Lower leg skin (tissue), 4 donors: ENCODE measurements at regions not wholly inside any gene's neighbourhood (a gene's known extent, or its start where the extent isn't known, plus 50 kb on each side); places are given as distances from the start of the nearest gene placed in this dataset.
A peak's percentile ranks its signal among the peaks of the same experiment; 100 is the strongest.
"Not testable (repeated sequence)": the region's sequence is repeated elsewhere in the genome, so short reads cannot be mapped to it uniquely, and the experiment has no call there.

ENCODE experiments used
- DNase-seq, 2 donors: peaks; one replicate each; pipeline ENCODE4 v3.0.0-alpha.2; 2019; ENCODE audit warnings: low spot score in 2 of 2
- H3K4me3 ChIP-seq: fragments of 200-600 bp; sonication (generic); 2 replicates; pipeline ENCODE4 v1.5.1; 2017; ENCODE audit warnings: mild to moderate bottlenecking, low read depth; ENCODE audit not compliant: poor library complexity, severe bottlenecking
- POLR2A ChIP-seq, 2 donors: fragments of 450-650 bp; IDR thresholded peaks; one replicate each; pipeline ENCODE4 v1.6.1; 2016 to 2017; ENCODE audit warnings: antibody characterized with exemption in 2 of 2, mild to moderate bottlenecking in 1 of 2, moderate library complexity in 1 of 2
- WGBS, 2 donors: methylation state at CpG; one replicate each; pipeline ENCODE4 v1.1.5; 2018; 5-methylcytosine and 5-hydroxymethylcytosine counted together
- intact Hi-C: fragments of 100-400 bp; cut with DNase I; formaldehyde crosslinking; loops from one replicate; pipeline ENCODE4 v1.15.0; 2023; ENCODE audit warnings: low total_unique reads
- TF ChIP-seq, protein P1 (sequence below), 3 donors: fragments of 450-650 bp; IDR thresholded peaks; one replicate each; pipeline ENCODE4 v1.5.1; 2016; ENCODE audit warnings: antibody characterized with exemption in 3 of 3, mild to moderate bottlenecking in 3 of 3, moderate library complexity in 2 of 3

DNA sequence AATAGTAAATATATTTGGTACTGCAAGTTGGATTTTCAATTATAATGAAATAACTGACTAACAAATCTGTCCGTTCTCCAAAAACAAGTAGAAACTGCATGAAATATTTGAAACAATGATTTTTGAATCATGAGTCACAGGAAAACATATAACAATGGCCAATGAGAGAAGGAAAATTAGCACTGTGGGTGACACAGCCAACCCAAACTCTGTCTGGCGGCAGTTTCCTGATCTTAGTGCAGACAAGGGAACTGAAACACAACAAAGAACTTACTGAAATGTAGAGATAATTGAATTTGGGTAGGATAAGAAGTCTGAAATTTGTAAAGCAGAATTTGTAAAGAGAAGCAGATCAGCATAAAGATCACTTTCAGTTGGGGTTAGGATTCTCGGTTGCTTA lies 2743.3 kb upstream of the PCDH20 start:
- TF ChIP-seq, protein P1, sequence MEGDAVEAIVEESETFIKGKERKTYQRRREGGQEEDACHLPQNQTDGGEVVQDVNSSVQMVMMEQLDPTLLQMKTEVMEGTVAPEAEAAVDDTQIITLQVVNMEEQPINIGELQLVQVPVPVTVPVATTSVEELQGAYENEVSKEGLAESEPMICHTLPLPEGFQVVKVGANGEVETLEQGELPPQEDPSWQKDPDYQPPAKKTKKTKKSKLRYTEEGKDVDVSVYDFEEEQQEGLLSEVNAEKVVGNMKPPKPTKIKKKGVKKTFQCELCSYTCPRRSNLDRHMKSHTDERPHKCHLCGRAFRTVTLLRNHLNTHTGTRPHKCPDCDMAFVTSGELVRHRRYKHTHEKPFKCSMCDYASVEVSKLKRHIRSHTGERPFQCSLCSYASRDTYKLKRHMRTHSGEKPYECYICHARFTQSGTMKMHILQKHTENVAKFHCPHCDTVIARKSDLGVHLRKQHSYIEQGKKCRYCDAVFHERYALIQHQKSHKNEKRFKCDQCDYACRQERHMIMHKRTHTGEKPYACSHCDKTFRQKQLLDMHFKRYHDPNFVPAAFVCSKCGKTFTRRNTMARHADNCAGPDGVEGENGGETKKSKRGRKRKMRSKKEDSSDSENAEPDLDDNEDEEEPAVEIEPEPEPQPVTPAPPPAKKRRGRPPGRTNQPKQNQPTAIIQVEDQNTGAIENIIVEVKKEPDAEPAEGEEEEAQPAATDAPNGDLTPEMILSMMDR (IDR thresholded peaks at IDR 0.05), result no peak
- no peak for TF ChIP-seq POLR2A (IDR thresholded peaks at IDR 0.05)
- no peak for DNase-seq
- intact Hi-C loops, result no loop called here
- 39 to 60% methylated on average over 3 of the region's 3 CpGs for WGBS, 2 donors
- no peak overlapping the region for H3K4me3 ChIP-seq

DNA sequence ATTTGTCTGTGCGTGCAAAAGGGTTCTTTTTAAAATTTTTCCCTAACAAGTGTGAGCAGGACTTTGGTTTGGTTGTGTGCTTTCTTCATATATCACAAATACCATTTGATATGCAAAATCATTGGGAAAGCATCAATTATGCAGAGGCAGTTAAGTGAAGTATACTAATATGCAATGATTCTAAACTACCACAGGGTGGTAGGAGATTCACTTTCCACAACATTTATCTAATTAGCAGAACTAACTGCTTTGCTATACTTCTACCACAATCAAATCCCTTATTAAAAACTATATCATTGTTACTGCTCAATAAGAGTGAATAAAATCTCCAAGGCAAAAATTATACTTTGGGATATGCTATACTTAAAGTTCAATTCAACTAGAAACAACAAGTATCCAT lies 2738.9 kb upstream of the PCDH20 start:
- intact Hi-C loops, result no loop called here
- H3K4me3 ChIP-seq, result no peak overlapping the region
- DNase-seq, result no peak
- 43 to 57% methylated on average over 1 of the region's 1 CpG for WGBS, 2 donors
- no peak for TF ChIP-seq POLR2A (IDR thresholded peaks at IDR 0.05)
- TF ChIP-seq, protein P1 (IDR thresholded peaks at IDR 0.05), result no peak

- no peak overlapping the region for H3K4me3 ChIP-seq
- WGBS, 2 donors, result 85 to 96% methylated on average over 4 of the region's 4 CpGs
- peak in 1 of 2 donors; percentile 72 for DNase-seq
- intact Hi-C loops, result no loop called here
- TF ChIP-seq, protein P1 (IDR thresholded peaks at IDR 0.05), result no peak
- no peak for TF ChIP-seq POLR2A (IDR thresholded peaks at IDR 0.05)
These were observed 2715.0 kb upstream of the PCDH20 start for GRCh38 chr13:64130600-64130999.

GRCh38 chr13:64130171-64130570 lies 2714.5 kb upstream of the PCDH20 start:
- peak in 1 of 2 donors; percentile 23 for DNase-seq
- intact Hi-C loops, result no loop called here
- 71 to 81% methylated on average over 3 of the region's 3 CpGs for WGBS, 2 donors
- TF ChIP-seq, protein P1 (IDR thresholded peaks at IDR 0.05), result no peak
- TF ChIP-seq POLR2A (IDR thresholded peaks at IDR 0.05), result no peak
- H3K4me3 ChIP-seq, result no peak overlapping the region

DNA sequence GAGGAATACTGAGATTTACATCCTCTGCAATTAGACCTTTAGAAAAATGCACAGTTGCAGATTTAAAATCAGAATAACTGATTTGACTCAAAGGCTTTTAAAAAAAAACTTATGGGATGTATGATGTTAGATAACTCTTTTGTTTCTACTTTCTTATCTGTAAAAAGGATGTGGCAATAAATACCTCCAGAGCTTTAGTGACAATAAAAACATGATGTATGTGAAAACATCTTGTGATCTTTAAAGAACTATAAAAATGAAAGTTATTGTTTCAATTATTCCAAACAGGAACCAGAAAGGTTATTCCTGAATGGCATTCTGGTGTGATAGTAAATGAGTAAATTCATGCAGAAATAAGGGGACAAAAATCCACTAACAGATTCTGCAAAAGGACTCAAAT lies 2712.2 kb upstream of the PCDH20 start:
- intact Hi-C loops, result no loop called here
- TF ChIP-seq, protein P1 (IDR thresholded peaks at IDR 0.05), result no peak
- TF ChIP-seq POLR2A (IDR thresholded peaks at IDR 0.05), result no peak
- no peak overlapping the region for H3K4me3 ChIP-seq
- DNase-seq, result no peak

DNA sequence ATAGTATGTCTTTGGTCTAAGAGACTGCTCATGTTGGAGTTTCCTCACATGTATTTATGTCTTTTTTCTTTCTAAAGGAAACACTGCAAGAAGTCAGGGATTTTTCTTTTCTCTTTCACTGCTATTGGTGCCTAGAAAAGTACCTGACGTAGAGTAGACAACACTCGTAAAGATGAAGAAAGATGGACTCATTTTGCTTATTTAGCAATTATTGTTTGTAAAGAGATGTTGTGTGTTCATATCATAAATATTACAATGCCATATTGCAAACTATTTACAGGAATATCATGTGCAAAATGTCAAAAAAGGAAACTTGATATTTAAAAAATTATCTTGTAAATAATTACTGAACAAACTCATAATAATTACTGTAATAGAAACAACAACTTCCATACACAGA lies 2711.5 kb upstream of the PCDH20 start:
- intact Hi-C loops, result no loop called here
- no peak for TF ChIP-seq POLR2A (IDR thresholded peaks at IDR 0.05)
- TF ChIP-seq, protein P1 (IDR thresholded peaks at IDR 0.05), result no peak
- H3K4me3 ChIP-seq, result no peak overlapping the region
- 79 to 91% methylated on average over 2 of the region's 2 CpGs for WGBS, 2 donors
- DNase-seq, result no peak

GRCh38 chr13:64121023-64121709 lies 2705.5 kb upstream of the PCDH20 start:
- H3K4me3 ChIP-seq, intact Hi-C loops: not testable (repeated sequence)
- DNase-seq, result peak in 1 of 2 donors; percentile 64
- WGBS, 2 donors, result 91 to 92% methylated on average over 16 of the region's 16 CpGs
